ENCODE measurements at regions not wholly inside any gene's neighbourhood (a gene's known extent, or its start where the extent isn't known, plus 50 kb on each side); places are given as distances from the start of the nearest gene placed in this dataset.

DNA sequence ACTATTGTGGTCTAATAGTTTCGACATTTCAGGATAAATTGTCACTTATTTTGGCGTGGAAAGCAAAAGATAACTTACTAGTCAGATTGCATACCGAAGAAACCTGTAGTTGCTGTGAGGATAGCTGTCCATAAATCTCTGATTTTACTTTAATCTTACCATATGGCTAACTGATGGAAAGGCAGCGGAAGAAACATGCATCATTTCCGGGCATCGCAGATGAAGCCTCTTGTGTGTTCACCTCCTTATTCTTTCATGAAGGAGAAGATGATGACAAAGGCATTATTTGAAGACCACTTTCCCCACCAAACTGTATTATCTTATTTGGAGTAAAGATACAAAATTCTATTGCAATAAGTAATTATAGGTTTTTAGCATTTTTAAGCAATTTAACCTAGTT is 763.6 kb upstream of the SLITRK6 start:
- no peaks in the 10 kb centered on the region for H3F3A ChIP-seq (ENCODE audit: insufficient read depth, low read length)
- H3K36me3 ChIP-seq (replicated peaks; ENCODE audit: insufficient read depth, low read length), result no peaks in the 10 kb centered on the region
- H3K4me3 ChIP-seq (ENCODE audit: low read length), result no peak overlapping the region
- no peaks in the 10 kb centered on the region for H3K27me3 ChIP-seq (replicated peaks; ENCODE audit: insufficient read depth, low read length)
- no peaks in the 10 kb centered on the region for H3K9me3 ChIP-seq (replicated peaks; ENCODE audit: insufficient read depth, low read length)
- no peaks in the 10 kb centered on the region for H3K9me2 ChIP-seq (replicated peaks; ENCODE audit: insufficient read depth, low read length)
- no peak overlapping the region for H3K9ac ChIP-seq (ENCODE audit: low read length)
- no peaks in the 10 kb centered on the region for H3K79me2 ChIP-seq (ENCODE audit: low read length)
- H3K4me2 ChIP-seq (ENCODE audit: low read depth, low read length), result no peak overlapping the region
- TF ChIP-seq EZH2 (optimal IDR thresholded peaks at IDR 0.05; ENCODE audit: low read depth, low read length) (no peak), EZH2phosphoT487 (IDR thresholded peaks at IDR 0.05; ENCODE audit: low read length) (no peak)
- TF ChIP-seq, protein P1, sequence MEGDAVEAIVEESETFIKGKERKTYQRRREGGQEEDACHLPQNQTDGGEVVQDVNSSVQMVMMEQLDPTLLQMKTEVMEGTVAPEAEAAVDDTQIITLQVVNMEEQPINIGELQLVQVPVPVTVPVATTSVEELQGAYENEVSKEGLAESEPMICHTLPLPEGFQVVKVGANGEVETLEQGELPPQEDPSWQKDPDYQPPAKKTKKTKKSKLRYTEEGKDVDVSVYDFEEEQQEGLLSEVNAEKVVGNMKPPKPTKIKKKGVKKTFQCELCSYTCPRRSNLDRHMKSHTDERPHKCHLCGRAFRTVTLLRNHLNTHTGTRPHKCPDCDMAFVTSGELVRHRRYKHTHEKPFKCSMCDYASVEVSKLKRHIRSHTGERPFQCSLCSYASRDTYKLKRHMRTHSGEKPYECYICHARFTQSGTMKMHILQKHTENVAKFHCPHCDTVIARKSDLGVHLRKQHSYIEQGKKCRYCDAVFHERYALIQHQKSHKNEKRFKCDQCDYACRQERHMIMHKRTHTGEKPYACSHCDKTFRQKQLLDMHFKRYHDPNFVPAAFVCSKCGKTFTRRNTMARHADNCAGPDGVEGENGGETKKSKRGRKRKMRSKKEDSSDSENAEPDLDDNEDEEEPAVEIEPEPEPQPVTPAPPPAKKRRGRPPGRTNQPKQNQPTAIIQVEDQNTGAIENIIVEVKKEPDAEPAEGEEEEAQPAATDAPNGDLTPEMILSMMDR (IDR thresholded peaks at IDR 0.05; ENCODE audit: low read length), result no peak
- DNase-seq, result no peak
- H2AFZ ChIP-seq (ENCODE audit: low read length), result no peak overlapping the region
- H4K20me1 ChIP-seq (ENCODE audit: insufficient read depth, low read length), result no peaks in the 10 kb centered on the region
- no peak overlapping the region for H3K27ac ChIP-seq (ENCODE audit: low read length)
- no peaks in the 10 kb centered on the region for H3K4me1 ChIP-seq (ENCODE audit: low read length)

DNA sequence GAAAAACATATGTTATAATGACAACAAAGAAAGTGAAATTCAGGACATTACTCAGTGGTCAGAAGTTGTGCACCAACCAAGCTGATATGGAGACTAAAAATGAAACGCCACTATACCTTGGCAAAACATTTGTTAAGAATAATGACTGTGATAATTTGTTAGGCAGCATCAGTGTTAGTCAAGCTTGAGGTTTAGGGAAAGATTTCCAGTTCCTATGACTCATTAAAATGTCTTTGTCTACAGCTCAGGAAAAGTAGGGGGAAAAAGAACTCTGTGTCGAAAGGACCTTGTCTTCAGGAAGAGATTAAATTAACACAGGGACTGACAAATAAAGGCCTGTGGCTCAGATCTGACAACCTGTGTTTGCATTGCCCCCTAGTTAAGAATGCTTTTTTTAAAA is 764.1 kb upstream of the SLITRK6 start:
- H4K20me1 ChIP-seq (ENCODE audit: insufficient read depth, low read length), result no peaks in the 10 kb centered on the region
- H3K27ac ChIP-seq (ENCODE audit: low read length), result no peak overlapping the region
- H3K27me3 ChIP-seq (replicated peaks; ENCODE audit: insufficient read depth, low read length), result no peaks in the 10 kb centered on the region
- no peaks in the 10 kb centered on the region for H3K4me1 ChIP-seq (ENCODE audit: low read length)
- DNase-seq, result no peak
- no peak overlapping the region for H2AFZ ChIP-seq (ENCODE audit: low read length)
- no peaks in the 10 kb centered on the region for H3K36me3 ChIP-seq (replicated peaks; ENCODE audit: insufficient read depth, low read length)
- H3K9ac ChIP-seq (ENCODE audit: low read length), result no peak overlapping the region
- H3K9me3 ChIP-seq (replicated peaks; ENCODE audit: insufficient read depth, low read length), result no peaks in the 10 kb centered on the region
- no peaks in the 10 kb centered on the region for H3K79me2 ChIP-seq (ENCODE audit: low read length)
- H3K9me2 ChIP-seq (replicated peaks; ENCODE audit: insufficient read depth, low read length), result no peaks in the 10 kb centered on the region
- H3K4me2 ChIP-seq (ENCODE audit: low read depth, low read length), result no peak overlapping the region
- no peaks in the 10 kb centered on the region for H3F3A ChIP-seq (ENCODE audit: insufficient read depth, low read length)
- H3K4me3 ChIP-seq (ENCODE audit: low read length), result no peak overlapping the region
- TF ChIP-seq EZH2 (optimal IDR thresholded peaks at IDR 0.05; ENCODE audit: low read depth, low read length), result no peak

DNA sequence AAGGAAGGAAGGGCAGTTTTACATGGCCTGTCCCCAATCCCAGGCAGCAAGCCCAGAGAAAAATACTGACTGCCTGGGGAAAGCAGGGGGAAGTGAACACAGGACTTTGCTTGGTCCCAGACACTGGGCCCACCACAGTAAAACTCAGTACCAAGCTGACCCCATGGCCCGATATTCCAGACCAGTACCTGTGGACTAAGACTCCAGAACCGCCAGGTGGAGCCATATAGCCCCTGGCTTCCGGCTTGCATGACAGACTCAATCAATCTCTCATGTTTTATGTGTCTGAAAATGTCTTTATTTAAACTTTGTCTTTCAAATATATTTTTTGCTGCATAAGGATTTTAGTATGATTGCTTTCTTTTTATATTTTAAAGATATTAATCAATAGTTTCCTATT is 767.9 kb upstream of the SLITRK6 start:
- DNase-seq, result no peak
- no peak overlapping the region for H2AFZ ChIP-seq (ENCODE audit: low read length)

DNA sequence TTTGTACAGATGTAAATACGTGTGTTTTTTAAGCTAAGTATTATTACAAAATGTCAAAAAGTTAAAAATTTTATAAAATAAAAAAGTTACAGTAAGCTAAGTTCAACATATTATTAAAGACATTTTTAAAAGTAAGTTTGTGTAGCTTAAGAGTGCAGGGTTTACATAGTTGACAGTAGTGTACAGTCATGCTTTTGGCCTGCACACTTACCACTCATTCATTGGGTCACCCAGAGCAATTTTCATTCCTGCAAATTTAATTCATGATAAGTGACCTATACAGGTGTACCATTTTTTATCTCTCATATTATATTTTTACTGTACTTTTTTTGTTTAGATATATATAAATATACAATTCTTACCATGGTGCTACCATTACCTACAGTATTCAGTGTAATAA is 769.9 kb upstream of the SLITRK6 start:
- H3K27me3 ChIP-seq (replicated peaks; ENCODE audit: insufficient read depth, low read length), result no peaks in the 10 kb centered on the region

More for the DNA sequence above, 767.9 kb upstream of the SLITRK6 start:
- Histone ChIP-seq H4K20me1 (ENCODE audit: insufficient read depth, low read length) (no peaks in the 10 kb centered on the region), H3F3A (ENCODE audit: insufficient read depth, low read length) (no peaks in the 10 kb centered on the region), H3K27me3 (replicated peaks; ENCODE audit: insufficient read depth, low read length) (no peaks in the 10 kb centered on the region), H3K4me2 (ENCODE audit: low read depth, low read length) (no peak overlapping the region), H3K9me3 (replicated peaks; ENCODE audit: insufficient read depth, low read length) (no peaks in the 10 kb centered on the region), H3K27ac (ENCODE audit: low read length) (no peak overlapping the region), H3K79me2 (ENCODE audit: low read length) (no peaks in the 10 kb centered on the region), H3K36me3 (replicated peaks; ENCODE audit: insufficient read depth, low read length) (no peaks in the 10 kb centered on the region), H3K4me3 (ENCODE audit: low read length) (no peak overlapping the region), H3K9ac (ENCODE audit: low read length) (no peak overlapping the region), H3K4me1 (ENCODE audit: low read length) (no peaks in the 10 kb centered on the region), H3K9me2 (replicated peaks; ENCODE audit: insufficient read depth, low read length) (no peaks in the 10 kb centered on the region)
- TF ChIP-seq, protein P1 (IDR thresholded peaks at IDR 0.05; ENCODE audit: low read length), result peak; percentile 27
- TF ChIP-seq EZH2phosphoT487 (IDR thresholded peaks at IDR 0.05; ENCODE audit: low read length), result no peak

More for the DNA sequence above, 769.9 kb upstream of the SLITRK6 start:
- Histone ChIP-seq H3K9ac (ENCODE audit: low read length) (no peak overlapping the region), H3K4me1 (ENCODE audit: low read length) (no peaks in the 10 kb centered on the region), H3K9me3 (replicated peaks; ENCODE audit: insufficient read depth, low read length) (no peaks in the 10 kb centered on the region), H3K27ac (ENCODE audit: low read length) (no peak overlapping the region), H3F3A (ENCODE audit: insufficient read depth, low read length) (no peaks in the 10 kb centered on the region), H3K79me2 (ENCODE audit: low read length) (no peaks in the 10 kb centered on the region), H3K4me3 (ENCODE audit: low read length) (no peak overlapping the region), H3K9me2 (replicated peaks; ENCODE audit: insufficient read depth, low read length) (no peaks in the 10 kb centered on the region), H2AFZ (ENCODE audit: low read length) (no peak overlapping the region), H3K4me2 (ENCODE audit: low read depth, low read length) (no peak overlapping the region), H3K36me3 (replicated peaks; ENCODE audit: insufficient read depth, low read length) (no peaks in the 10 kb centered on the region), H4K20me1 (ENCODE audit: insufficient read depth, low read length) (no peaks in the 10 kb centered on the region)
- DNase-seq, result no peak
- TF ChIP-seq EZH2 (optimal IDR thresholded peaks at IDR 0.05; ENCODE audit: low read depth, low read length), result no peak
- TF ChIP-seq EZH2phosphoT487 (IDR thresholded peaks at IDR 0.05; ENCODE audit: low read length), result no peak
- TF ChIP-seq, protein P1 (IDR thresholded peaks at IDR 0.05; ENCODE audit: low read length), result no peak

Measured in MM.1S (cell line).